Mesothelial cell of epicardium (in vitro differentiated cells): ENCODE measurements at regions not wholly inside any gene's neighbourhood (a gene's known extent, or its start where the extent isn't known, plus 50 kb on each side); places are given as distances from the start of the nearest gene placed in this dataset.

Experiments used
- DNase-seq, 2 experiments: peaks; one replicate each; pipeline ENCODE4 v3.0.0; 2021; ENCODE audit warnings: low spot score in 2 of 2; ENCODE audit not compliant: unreplicated experiment in 2 of 2
- H3K27ac Mint-ChIP-seq: 2 replicates; pipeline ENCODE4 v1.8.0; 2021; ENCODE audit warnings: mixed read lengths
- H3K27me3 Mint-ChIP-seq: 2 replicates; pipeline ENCODE4 v1.8.0; 2021; ENCODE audit warnings: low read depth, mixed read lengths
- H3K36me3 Mint-ChIP-seq: 2 replicates; pipeline ENCODE4 v1.8.0; 2021; ENCODE audit warnings: mixed read lengths
- H3K4me1 Mint-ChIP-seq: 2 replicates; pipeline ENCODE4 v1.8.0; 2021; ENCODE audit warnings: mixed read lengths
- H3K4me3 Mint-ChIP-seq: 2 replicates; pipeline ENCODE4 v1.8.0; 2021; ENCODE audit warnings: mild to moderate bottlenecking, moderate library complexity, mixed read lengths
- H3K9me3 Mint-ChIP-seq: 2 replicates; pipeline ENCODE4 v1.8.0; 2021; ENCODE audit warnings: mixed read lengths
- CTCF ChIP-seq: fragments of 200-600 bp; sonication (generic); IDR thresholded peaks from one replicate; pipeline ENCODE4 v1.5.0; 2021; ENCODE audit warnings: antibody characterized with exemption; ENCODE audit not compliant: unreplicated experiment

GRCh38 chr11:119807841-119808240, 78.8 kb upstream of the NECTIN1 start:
- Mint-ChIP-seq H3K36me3 (no peaks in the 10 kb centered on the region), H3K27me3 (peaks cover 3% of the 10 kb centered on the region), H3K9me3 (no peaks in the 10 kb centered on the region), H3K4me3 (no peak overlapping the region), H3K4me1 (peaks cover 6% of the 10 kb centered on the region), H3K27ac (no peak overlapping the region)
- DNase-seq, result no peak
- TF ChIP-seq CTCF, result no peak

DNA sequence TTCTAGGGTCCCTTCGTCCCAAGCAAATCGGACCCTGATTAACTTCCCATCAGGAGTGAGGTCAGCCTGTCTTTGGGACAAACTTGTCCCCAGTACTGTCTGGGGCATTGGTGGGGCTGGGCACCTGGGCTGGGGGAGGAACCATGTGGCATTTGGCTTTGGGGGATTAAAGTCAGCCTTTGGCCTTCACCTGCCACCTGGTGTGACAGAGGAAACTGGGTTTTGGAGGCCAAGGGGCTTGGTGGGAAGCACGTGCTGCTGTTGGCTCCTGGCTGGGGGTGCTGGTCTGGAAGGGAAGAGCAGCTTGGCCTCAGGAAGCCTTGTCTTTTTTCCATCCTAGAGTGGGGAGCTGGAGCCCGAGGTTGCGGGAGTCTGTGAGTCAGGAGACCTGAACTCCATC, 78.4 kb upstream of the NECTIN1 start:
- no peak for TF ChIP-seq CTCF
- Mint-ChIP-seq H3K36me3 (no peaks in the 10 kb centered on the region), H3K27me3 (peaks cover 3% of the 10 kb centered on the region), H3K4me3 (no peak overlapping the region), H3K27ac (no peak overlapping the region), H3K9me3 (no peaks in the 10 kb centered on the region), H3K4me1 (peaks cover 6% of the 10 kb centered on the region)
- DNase-seq, result no peak

DNA sequence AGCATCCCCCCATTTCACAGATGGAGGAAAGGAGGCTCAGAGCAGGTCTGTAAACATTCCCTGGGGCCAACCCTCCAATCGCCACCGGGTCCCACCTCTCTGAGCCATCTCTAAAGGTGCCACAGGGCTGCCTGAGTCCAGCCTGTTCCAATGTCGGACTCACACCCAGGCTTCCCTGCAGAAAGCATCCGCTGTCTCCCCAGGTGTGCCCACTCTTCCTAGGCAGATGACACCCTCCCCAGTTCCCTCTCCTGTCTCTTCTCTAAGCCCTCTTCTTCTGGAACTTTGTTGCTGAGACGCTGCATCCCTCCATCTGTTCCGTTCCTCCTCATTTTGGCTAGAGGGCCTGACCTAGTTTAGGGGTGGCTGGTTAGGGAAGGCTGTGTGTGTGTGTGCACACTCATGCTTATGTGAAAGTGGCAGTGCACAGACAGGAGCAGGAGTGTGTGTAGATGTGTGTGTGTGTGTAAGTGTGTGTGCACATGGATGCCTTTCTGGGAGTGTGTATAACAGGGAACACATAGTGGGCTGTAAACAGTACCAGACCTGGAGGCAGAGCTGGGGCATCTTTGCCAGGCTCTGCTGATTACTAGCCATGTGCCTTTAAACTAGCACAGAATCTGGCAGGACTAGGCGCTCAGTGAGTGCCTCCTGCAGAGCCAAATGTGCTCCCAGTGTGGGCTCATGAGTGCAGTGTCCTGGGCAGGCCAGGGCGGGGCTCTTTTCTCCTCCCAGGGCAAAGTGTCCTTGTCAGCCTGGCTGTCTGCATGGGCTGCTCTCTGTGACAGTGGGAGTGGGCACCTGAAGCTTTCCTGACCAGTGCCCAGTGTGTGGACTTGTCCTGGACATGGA, 77.3 kb upstream of the NECTIN1 start:
- H3K27ac Mint-ChIP-seq, result no peak overlapping the region
- H3K4me3 Mint-ChIP-seq, result no peak overlapping the region
- H3K36me3 Mint-ChIP-seq, result no peaks in the 10 kb centered on the region
- no peaks in the 10 kb centered on the region for H3K9me3 Mint-ChIP-seq
- H3K27me3 Mint-ChIP-seq, result peaks cover 10% of the 10 kb centered on the region
- DNase-seq, result no peak
- peaks cover 6% of the 10 kb centered on the region for H3K4me1 Mint-ChIP-seq
- no peak for TF ChIP-seq CTCF

- no peak for DNase-seq
- Mint-ChIP-seq H3K27me3 (peaks cover 10% of the 10 kb centered on the region), H3K9me3 (no peaks in the 10 kb centered on the region), H3K27ac (no peak overlapping the region), H3K36me3 (no peaks in the 10 kb centered on the region), H3K4me3 (no peak overlapping the region), H3K4me1 (peaks cover 6% of the 10 kb centered on the region)
- no peak for TF ChIP-seq CTCF
Measured at GRCh38 chr11:119805663-119806062, 76.7 kb upstream of the NECTIN1 start.

DNA sequence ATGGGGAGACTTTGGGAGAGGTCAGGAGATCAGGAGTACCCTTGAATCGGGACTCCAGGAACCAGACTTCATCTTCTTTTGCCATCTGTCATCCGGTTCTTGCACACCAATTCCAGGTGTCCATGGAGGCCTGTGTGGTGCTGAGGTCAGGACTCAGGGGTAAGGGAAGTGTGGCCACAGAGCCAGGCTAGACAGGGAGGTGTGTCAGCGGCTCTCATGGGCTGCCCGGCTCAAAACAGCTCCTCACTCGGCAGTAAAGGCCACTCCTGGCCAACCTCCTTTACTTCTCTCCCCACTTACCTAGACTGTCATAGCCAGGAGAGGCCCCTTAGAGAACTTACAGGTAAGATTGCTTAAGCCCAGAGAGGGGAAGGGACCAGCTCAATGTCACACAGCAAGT, 75.7 kb upstream of the NECTIN1 start:
- Mint-ChIP-seq H3K36me3 (no peaks in the 10 kb centered on the region), H3K4me1 (peaks cover 6% of the 10 kb centered on the region), H3K27me3 (peaks cover 10% of the 10 kb centered on the region), H3K27ac (no peak overlapping the region), H3K4me3 (no peak overlapping the region), H3K9me3 (no peaks in the 10 kb centered on the region)
- no peak for TF ChIP-seq CTCF
- no peak for DNase-seq
